WERI-Rb-1 (cell line): ENCODE measurements at regions not wholly inside any gene's neighbourhood (a gene's known extent, or its start where the extent isn't known, plus 50 kb on each side); places are given as distances from the start of the nearest gene placed in this dataset.

Source experiments
- DNase-seq: peaks from one replicate; pipeline ENCODE4 v3.0.0-alpha.2; 2020
- H3K27ac ChIP-seq: fragments of 250-450 bp; sonication (Bioruptor Pico); 2 replicates; pipeline ENCODE4 v1.5.1; 2020; ENCODE audit warnings: mild to moderate bottlenecking, moderate library complexity
- H3K27me3 ChIP-seq: fragments of 250-450 bp; sonication (Bioruptor Pico); 2 replicates; pipeline ENCODE4 v1.5.1; 2021; ENCODE audit warnings: mild to moderate bottlenecking, low read depth, moderate library complexity; ENCODE audit not compliant: insufficient read depth, severe bottlenecking
- H3K36me3 ChIP-seq: fragments of 250-450 bp; sonication (Bioruptor Pico); 2 replicates; pipeline ENCODE4 v1.5.1; 2020; ENCODE audit warnings: mild to moderate bottlenecking, moderate library complexity
- H3K4me3 ChIP-seq: 2 replicates; pipeline ENCODE4 v1.5.1; 2011; ENCODE audit warnings: low read depth, mild to moderate bottlenecking, control low read depth, low read length
- H3K9me3 ChIP-seq: fragments of 250-450 bp; sonication (Bioruptor Pico); 2 replicates; pipeline ENCODE4 v1.5.1; 2021; ENCODE audit warnings: mild to moderate bottlenecking, moderate library complexity; ENCODE audit not compliant: severe bottlenecking
- CTCF ChIP-seq: IDR thresholded peaks from 2 replicates; pipeline ENCODE4 v1.5.1; 2011; ENCODE audit warnings: low read depth, mild to moderate bottlenecking, control low read depth, inconsistent platforms, low read length

GRCh38 chr4:187714957-187715356 lies 280.6 kb upstream of the ZFP42 start:
- no peaks in the 10 kb centered on the region for H3K36me3 ChIP-seq
- peaks cover 82% of the 10 kb centered on the region for H3K27me3 ChIP-seq
- TF ChIP-seq CTCF = no peak
- no peaks in the 10 kb centered on the region for H3K9me3 ChIP-seq
- H3K27ac ChIP-seq = no peak overlapping the region
- DNase-seq = no peak
- no peak overlapping the region for H3K4me3 ChIP-seq

GRCh38 chr4:187715466-187715865 lies 280.1 kb upstream of the ZFP42 start:
- H3K36me3 ChIP-seq = no peaks in the 10 kb centered on the region
- H3K4me3 ChIP-seq = no peak overlapping the region
- no peak for TF ChIP-seq CTCF
- H3K9me3 ChIP-seq = no peaks in the 10 kb centered on the region
- H3K27ac ChIP-seq = no peak overlapping the region
- no peak for DNase-seq
- peaks cover 84% of the 10 kb centered on the region for H3K27me3 ChIP-seq

GRCh38 chr4:187724456-187724855 lies 271.1 kb upstream of the ZFP42 start:
- no peak for TF ChIP-seq CTCF

GRCh38 chr4:187726485-187726884 lies 269.1 kb upstream of the ZFP42 start:
- no peak for TF ChIP-seq CTCF
- Histone ChIP-seq H3K27ac (no peak overlapping the region), H3K27me3 (peaks cover 75% of the 10 kb centered on the region), H3K9me3 (no peaks in the 10 kb centered on the region), H3K36me3 (no peaks in the 10 kb centered on the region), H3K4me3 (no peak overlapping the region)
- DNase-seq = no peak

More at GRCh38 chr4:187724456-187724855, 271.1 kb upstream of the ZFP42 start:
- Histone ChIP-seq H3K4me3 (no peak overlapping the region), H3K9me3 (no peaks in the 10 kb centered on the region), H3K36me3 (no peaks in the 10 kb centered on the region), H3K27ac (no peak overlapping the region), H3K27me3 (peaks cover 79% of the 10 kb centered on the region)
- no peak for DNase-seq

GRCh38 chr4:187732524-187732923 lies 263.0 kb upstream of the ZFP42 start:
- no peak for DNase-seq
- no peak overlapping the region for H3K27ac ChIP-seq
- peaks cover 50% of the 10 kb centered on the region for H3K27me3 ChIP-seq
- H3K4me3 ChIP-seq = no peak overlapping the region
- no peak for TF ChIP-seq CTCF
- no peaks in the 10 kb centered on the region for H3K36me3 ChIP-seq
- H3K9me3 ChIP-seq = no peaks in the 10 kb centered on the region

GRCh38 chr4:187739771-187740170 lies 255.8 kb upstream of the ZFP42 start:
- Histone ChIP-seq H3K9me3 (peaks cover 9% of the 10 kb centered on the region), H3K27me3 (peaks cover 60% of the 10 kb centered on the region), H3K4me3 (no peak overlapping the region), H3K36me3 (no peaks in the 10 kb centered on the region), H3K27ac (no peak overlapping the region)
- no peak for DNase-seq
- no peak for TF ChIP-seq CTCF
